NOMO-1 (cell line): ENCODE measurements at regions not wholly inside any gene's neighbourhood (a gene's known extent, or its start where the extent isn't known, plus 50 kb on each side); places are given as distances from the start of the nearest gene placed in this dataset.
"Not testable (repeated sequence)": the region's sequence is repeated elsewhere in the genome, so short reads cannot be mapped to it uniquely, and the experiment has no call there.

ENCODE experiments used
- DNase-seq, 2 experiments: peaks; one replicate each; lab custom pipeline; 2025; ENCODE audit not compliant: unreplicated experiment in 2 of 2; lab: John Stamatoyannopoulos, UW

GRCh38 chr4:66351761-66352160, 681.5 kb upstream of the EPHA5 start:
- DNase-seq, result no peak

- DNase-seq, result no peak
Observed at GRCh38 chr4:66340286-66340893, 670.1 kb upstream of the EPHA5 start.

GRCh38 chr4:66339007-66339406, 668.7 kb upstream of the EPHA5 start:
- no peak for DNase-seq

- DNase-seq, result no peak
Observed at GRCh38 chr4:66331761-66332160, 661.5 kb upstream of the EPHA5 start.

- no peak for DNase-seq
Observed at GRCh38 chr4:66330125-66330524, 659.8 kb upstream of the EPHA5 start.

- no peak for DNase-seq
Observed at GRCh38 chr4:66328803-66329574, 658.7 kb upstream of the EPHA5 start.

GRCh38 chr4:66307641-66308438, 637.6 kb upstream of the EPHA5 start:
- no peak for DNase-seq

GRCh38 chr4:66300336-66300934, 630.1 kb upstream of the EPHA5 start:
- DNase-seq, result no peak

GRCh38 chr4:66298569-66298968, 628.3 kb upstream of the EPHA5 start:
- no peak for DNase-seq

- DNase-seq, result no peak
Observed at GRCh38 chr4:66297703-66298102, 627.4 kb upstream of the EPHA5 start.

GRCh38 chr4:66294638-66295037, 624.3 kb upstream of the EPHA5 start:
- DNase-seq, result no peak

GRCh38 chr4:66284991-66285451, 614.7 kb upstream of the EPHA5 start:
- DNase-seq, result no peak

- no peak for DNase-seq
Observed at GRCh38 chr4:66279084-66279483, 608.8 kb upstream of the EPHA5 start.

- no peak for DNase-seq
Observed at GRCh38 chr4:66275411-66276038, 605.2 kb upstream of the EPHA5 start.

- no peak for DNase-seq
Observed at GRCh38 chr4:66273110-66273509, 602.8 kb upstream of the EPHA5 start.

- not testable (repeated sequence) for DNase-seq
Observed at GRCh38 chr4:66270356-66270755, 600.1 kb upstream of the EPHA5 start.

- not testable (repeated sequence) for DNase-seq
Observed at GRCh38 chr4:66266554-66266953, 596.3 kb upstream of the EPHA5 start.

GRCh38 chr4:66266035-66266434, 595.7 kb upstream of the EPHA5 start:
- DNase-seq, result no peak

GRCh38 chr4:66252291-66252690, 582.0 kb upstream of the EPHA5 start:
- no peak for DNase-seq

- no peak for DNase-seq
Observed at GRCh38 chr4:66246643-66247042, 576.4 kb upstream of the EPHA5 start.

GRCh38 chr4:66235876-66236275, 565.6 kb upstream of the EPHA5 start:
- DNase-seq, result no peak
